ENCODE measurements at regions not wholly inside any gene's neighbourhood (a gene's known extent, or its start where the extent isn't known, plus 50 kb on each side); places are given as distances from the start of the nearest gene placed in this dataset.

DNA sequence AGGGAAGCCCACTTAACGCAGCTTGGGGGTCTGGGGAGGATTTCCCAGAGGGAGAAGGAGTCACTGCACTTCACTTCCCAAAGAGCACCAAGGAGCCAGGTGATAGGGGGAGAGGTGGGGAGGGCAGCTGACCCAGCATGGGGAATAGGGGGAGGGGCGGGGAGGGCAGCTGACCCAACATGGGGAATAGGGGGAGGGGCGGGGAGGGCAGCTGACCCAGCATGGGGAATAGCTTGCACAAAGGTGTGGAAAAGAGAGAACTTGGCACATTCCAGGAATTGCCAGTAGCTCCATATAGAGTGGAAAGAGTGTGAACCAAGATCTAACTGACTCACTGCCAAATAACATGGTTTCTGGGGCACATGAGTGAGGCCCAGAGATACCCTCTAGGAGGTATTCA, 110.3 kb downstream of the CCT6B start:
- Histone ChIP-seq H3K9me3 (ENCODE audit: control insufficient read depth, insufficient read depth, low read depth, low read length) (no peaks in the 10 kb centered on the region), H3K4me1 (ENCODE audit: control insufficient read depth, insufficient read depth, low read length) (peaks cover 6% of the 10 kb centered on the region), H3K27me3 (ENCODE audit: control insufficient read depth, insufficient read depth, low read length) (no peaks in the 10 kb centered on the region), H3K36me3 (ENCODE audit: control insufficient read depth, insufficient read depth, low read length) (no peaks in the 10 kb centered on the region), H3K4me3 (ENCODE audit: low read depth, low read length) (no peak overlapping the region), H3K27ac (ENCODE audit: low read depth, low read length) (no peak overlapping the region), H3K9ac (ENCODE audit: low read length) (no peak overlapping the region)

DNA sequence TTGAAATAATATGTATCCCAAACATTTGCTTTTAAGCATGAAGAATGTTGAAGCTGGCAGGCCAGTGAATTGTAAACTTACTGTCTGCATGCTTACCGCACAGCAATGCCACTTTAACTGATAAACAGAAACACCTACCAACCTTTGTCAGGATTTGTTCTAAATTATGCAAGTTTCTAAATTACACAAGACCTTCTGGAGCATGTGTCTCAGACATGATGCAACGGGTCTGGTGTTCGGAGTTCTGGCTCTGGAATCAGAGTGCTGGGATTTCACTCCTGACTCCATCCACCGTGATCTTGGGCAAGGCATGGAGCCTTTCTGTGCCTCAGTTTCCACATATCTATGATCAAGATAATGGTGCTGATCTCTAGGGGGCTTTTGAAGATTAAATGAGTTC, 111.2 kb downstream of the CCT6B start:
- H3K27ac ChIP-seq (ENCODE audit: low read depth, low read length) = no peak overlapping the region
- no peak overlapping the region for H3K9ac ChIP-seq (ENCODE audit: low read length)
- no peaks in the 10 kb centered on the region for H3K9me3 ChIP-seq (ENCODE audit: control insufficient read depth, insufficient read depth, low read depth, low read length)
- H3K4me1 ChIP-seq (ENCODE audit: control insufficient read depth, insufficient read depth, low read length) = peaks cover 11% of the 10 kb centered on the region
- no peak overlapping the region for H3K4me3 ChIP-seq (ENCODE audit: low read depth, low read length)
- no peaks in the 10 kb centered on the region for H3K36me3 ChIP-seq (ENCODE audit: control insufficient read depth, insufficient read depth, low read length)
- no peaks in the 10 kb centered on the region for H3K27me3 ChIP-seq (ENCODE audit: control insufficient read depth, insufficient read depth, low read length)

DNA sequence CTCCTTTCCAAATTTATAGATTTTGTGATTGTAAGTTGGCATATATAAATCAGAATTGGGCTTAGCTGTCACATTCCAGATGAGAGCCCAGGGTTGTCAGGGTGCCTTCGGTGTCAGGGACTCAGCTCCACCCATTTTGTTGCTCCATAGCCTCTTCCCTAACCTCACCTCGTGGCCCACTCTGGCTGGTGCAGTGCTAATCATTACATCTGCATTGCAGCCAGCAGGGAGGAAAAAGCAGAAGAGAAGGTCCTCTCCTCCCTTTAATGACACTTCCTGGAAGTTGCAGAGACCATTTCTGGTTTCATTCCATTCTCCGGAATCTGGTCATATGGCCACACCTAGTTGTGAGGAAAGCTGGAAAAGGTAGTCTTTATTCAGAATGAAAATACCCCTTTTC, 113.3 kb downstream of the CCT6B start:
- H3K4me3 ChIP-seq (ENCODE audit: low read depth, low read length) = no peak overlapping the region
- no peak overlapping the region for H3K27ac ChIP-seq (ENCODE audit: low read depth, low read length)

DNA sequence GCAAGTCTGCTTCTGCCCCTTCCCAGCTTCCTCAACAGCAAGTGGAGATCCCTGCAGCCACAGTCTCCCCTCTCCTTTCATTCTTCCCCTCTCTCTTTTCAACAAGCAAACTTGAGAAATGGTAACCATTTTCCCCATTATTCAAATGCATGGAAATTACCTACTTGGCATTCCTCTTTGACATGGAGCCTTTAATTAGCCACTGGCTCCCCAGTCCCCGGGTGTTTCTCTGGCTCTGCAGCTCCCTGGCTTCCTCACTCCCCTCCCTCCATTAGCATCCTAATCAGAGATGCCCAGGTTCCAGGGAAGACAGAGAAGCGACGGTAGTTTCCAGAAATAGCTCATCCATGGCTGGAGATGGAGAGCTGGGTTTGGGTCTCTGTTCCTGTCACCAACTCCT, 116.0 kb downstream of the CCT6B start:
- Histone ChIP-seq H3K27ac (ENCODE audit: low read depth, low read length) (no peak overlapping the region), H3K4me3 (ENCODE audit: low read depth, low read length) (no peak overlapping the region), H3K36me3 (ENCODE audit: control insufficient read depth, insufficient read depth, low read length) (no peaks in the 10 kb centered on the region), H3K27me3 (ENCODE audit: control insufficient read depth, insufficient read depth, low read length) (no peaks in the 10 kb centered on the region), H3K9ac (ENCODE audit: low read length) (no peak overlapping the region), H3K9me3 (ENCODE audit: control insufficient read depth, insufficient read depth, low read depth, low read length) (peaks cover 4% of the 10 kb centered on the region; the same call in 1 of the 2 replicates), H3K4me1 (ENCODE audit: control insufficient read depth, insufficient read depth, low read length) (peaks cover 11% of the 10 kb centered on the region)

More for the DNA sequence above, 113.3 kb downstream of the CCT6B start:
- H3K4me1 ChIP-seq (ENCODE audit: control insufficient read depth, insufficient read depth, low read length) = peaks cover 13% of the 10 kb centered on the region
- H3K36me3 ChIP-seq (ENCODE audit: control insufficient read depth, insufficient read depth, low read length) = no peaks in the 10 kb centered on the region
- H3K27me3 ChIP-seq (ENCODE audit: control insufficient read depth, insufficient read depth, low read length) = no peaks in the 10 kb centered on the region
- no peak overlapping the region for H3K9ac ChIP-seq (ENCODE audit: low read length)
- peaks cover 4% of the 10 kb centered on the region; the same call in 1 of the 2 replicates for H3K9me3 ChIP-seq (ENCODE audit: control insufficient read depth, insufficient read depth, low read depth, low read length)

DNA sequence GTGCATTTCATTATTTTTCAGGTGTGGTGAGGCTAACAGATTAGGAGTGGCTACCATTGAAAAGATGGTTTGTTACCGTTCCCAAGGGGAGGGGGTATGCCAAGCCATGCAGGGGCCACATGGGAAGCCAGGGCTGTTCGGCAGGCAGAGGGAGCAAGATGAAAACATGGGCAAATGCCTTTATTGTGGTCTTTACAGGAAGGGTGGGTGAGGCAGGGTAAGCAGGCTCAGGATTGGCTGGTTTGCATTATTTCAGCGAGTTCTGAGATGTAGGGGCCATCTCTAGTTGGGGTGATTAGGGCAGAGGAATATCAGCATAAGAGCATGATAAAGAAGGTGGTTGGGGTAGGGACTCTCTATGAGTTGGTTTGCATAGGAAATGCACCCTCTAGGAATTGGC, 117.6 kb downstream of the CCT6B start:
- Histone ChIP-seq H3K4me1 (ENCODE audit: control insufficient read depth, insufficient read depth, low read length) (peaks cover 11% of the 10 kb centered on the region), H3K9ac (ENCODE audit: low read length) (no peak overlapping the region), H3K27me3 (ENCODE audit: control insufficient read depth, insufficient read depth, low read length) (no peaks in the 10 kb centered on the region), H3K36me3 (ENCODE audit: control insufficient read depth, insufficient read depth, low read length) (no peaks in the 10 kb centered on the region), H3K9me3 (ENCODE audit: control insufficient read depth, insufficient read depth, low read depth, low read length) (peaks cover 4% of the 10 kb centered on the region; the same call in 1 of the 2 replicates), H3K27ac (ENCODE audit: low read depth, low read length) (no peak overlapping the region), H3K4me3 (ENCODE audit: low read depth, low read length) (no peak overlapping the region)

DNA sequence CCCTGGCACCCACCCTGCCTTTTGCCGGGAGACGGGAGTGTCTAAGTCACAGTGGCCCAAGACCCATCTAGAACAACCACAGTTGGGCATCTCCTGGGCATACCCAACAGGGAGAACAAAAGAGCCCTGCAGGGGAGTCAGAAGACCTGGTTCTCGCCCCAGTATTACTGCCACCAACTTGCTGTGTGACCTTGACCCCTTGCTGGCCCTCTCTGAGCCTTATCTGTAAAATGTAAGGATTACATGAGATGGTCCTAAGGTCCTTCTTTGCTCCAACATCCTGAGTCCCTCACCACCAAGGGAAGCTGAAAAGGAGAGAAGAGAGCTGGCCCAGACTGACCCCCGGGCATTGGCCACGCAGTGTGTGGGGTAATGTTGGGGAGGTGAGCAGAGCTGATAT, 119.0 kb downstream of the CCT6B start:
- Histone ChIP-seq H3K9me3 (ENCODE audit: control insufficient read depth, insufficient read depth, low read depth, low read length) (peaks cover 4% of the 10 kb centered on the region; the same call in 1 of the 2 replicates), H3K9ac (ENCODE audit: low read length) (no peak overlapping the region), H3K4me3 (ENCODE audit: low read depth, low read length) (no peak overlapping the region), H3K27me3 (ENCODE audit: control insufficient read depth, insufficient read depth, low read length) (no peaks in the 10 kb centered on the region), H3K4me1 (ENCODE audit: control insufficient read depth, insufficient read depth, low read length) (peaks cover 11% of the 10 kb centered on the region), H3K36me3 (ENCODE audit: control insufficient read depth, insufficient read depth, low read length) (no peaks in the 10 kb centered on the region), H3K27ac (ENCODE audit: low read depth, low read length) (no peak overlapping the region)

DNA sequence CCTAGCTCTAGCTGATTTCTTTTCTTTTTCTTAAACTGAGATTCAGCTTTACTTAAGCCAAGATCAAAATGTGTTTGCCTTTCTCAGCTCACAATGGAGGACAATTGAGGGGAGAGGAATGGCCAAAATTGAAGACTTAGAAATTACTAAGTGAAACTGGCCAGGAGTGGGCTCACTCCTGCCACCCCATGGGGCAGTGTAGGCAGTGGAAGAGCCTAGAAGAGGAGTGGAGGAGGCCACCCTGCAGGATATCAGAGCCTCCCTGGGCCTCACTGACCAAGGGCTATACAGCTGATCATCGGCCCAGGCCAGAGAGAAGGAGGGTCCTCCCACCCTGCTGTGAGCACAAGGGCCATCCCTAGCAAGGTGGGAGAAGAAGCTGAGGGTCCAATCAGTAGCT, 119.8 kb downstream of the CCT6B start:
- H3K9me3 ChIP-seq (ENCODE audit: control insufficient read depth, insufficient read depth, low read depth, low read length) = peaks cover 4% of the 10 kb centered on the region; the same call in 1 of the 2 replicates
- peaks cover 11% of the 10 kb centered on the region for H3K4me1 ChIP-seq (ENCODE audit: control insufficient read depth, insufficient read depth, low read length)
- H3K27me3 ChIP-seq (ENCODE audit: control insufficient read depth, insufficient read depth, low read length) = no peaks in the 10 kb centered on the region

DNA sequence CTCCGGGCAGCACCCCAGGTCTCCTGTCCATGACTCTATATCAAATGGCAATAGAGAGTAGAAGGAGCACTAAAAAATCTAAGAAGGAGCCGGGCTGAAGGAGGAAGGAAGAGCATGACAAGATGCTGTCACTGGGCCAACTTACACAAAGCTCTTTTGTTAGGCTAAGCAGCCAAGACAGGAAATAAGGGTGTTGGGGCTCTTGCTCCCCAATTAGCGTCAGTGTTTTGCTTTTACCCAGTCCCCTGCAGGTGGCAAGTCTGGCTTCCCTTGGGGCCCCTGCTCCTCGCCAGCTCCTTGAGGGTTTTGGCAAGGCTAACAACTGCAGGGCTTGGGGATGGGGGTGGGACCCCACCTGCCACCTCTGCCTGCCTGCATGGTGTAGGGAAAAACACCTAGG, 120.5 kb downstream of the CCT6B start:
- H3K9ac ChIP-seq (ENCODE audit: low read length) = no peak overlapping the region
- H3K27me3 ChIP-seq (ENCODE audit: control insufficient read depth, insufficient read depth, low read length) = no peaks in the 10 kb centered on the region
- H3K4me3 ChIP-seq (ENCODE audit: low read depth, low read length) = no peak overlapping the region
- peaks cover 4% of the 10 kb centered on the region; the same call in 1 of the 2 replicates for H3K9me3 ChIP-seq (ENCODE audit: control insufficient read depth, insufficient read depth, low read depth, low read length)
- H3K4me1 ChIP-seq (ENCODE audit: control insufficient read depth, insufficient read depth, low read length) = peaks cover 11% of the 10 kb centered on the region
- no peak overlapping the region for H3K27ac ChIP-seq (ENCODE audit: low read depth, low read length)
- no peaks in the 10 kb centered on the region for H3K36me3 ChIP-seq (ENCODE audit: control insufficient read depth, insufficient read depth, low read length)

More for the DNA sequence above, 119.8 kb downstream of the CCT6B start:
- Histone ChIP-seq H3K4me3 (ENCODE audit: low read depth, low read length) (no peak overlapping the region), H3K27ac (ENCODE audit: low read depth, low read length) (no peak overlapping the region), H3K36me3 (ENCODE audit: control insufficient read depth, insufficient read depth, low read length) (no peaks in the 10 kb centered on the region), H3K9ac (ENCODE audit: low read length) (no peak overlapping the region)

DNA sequence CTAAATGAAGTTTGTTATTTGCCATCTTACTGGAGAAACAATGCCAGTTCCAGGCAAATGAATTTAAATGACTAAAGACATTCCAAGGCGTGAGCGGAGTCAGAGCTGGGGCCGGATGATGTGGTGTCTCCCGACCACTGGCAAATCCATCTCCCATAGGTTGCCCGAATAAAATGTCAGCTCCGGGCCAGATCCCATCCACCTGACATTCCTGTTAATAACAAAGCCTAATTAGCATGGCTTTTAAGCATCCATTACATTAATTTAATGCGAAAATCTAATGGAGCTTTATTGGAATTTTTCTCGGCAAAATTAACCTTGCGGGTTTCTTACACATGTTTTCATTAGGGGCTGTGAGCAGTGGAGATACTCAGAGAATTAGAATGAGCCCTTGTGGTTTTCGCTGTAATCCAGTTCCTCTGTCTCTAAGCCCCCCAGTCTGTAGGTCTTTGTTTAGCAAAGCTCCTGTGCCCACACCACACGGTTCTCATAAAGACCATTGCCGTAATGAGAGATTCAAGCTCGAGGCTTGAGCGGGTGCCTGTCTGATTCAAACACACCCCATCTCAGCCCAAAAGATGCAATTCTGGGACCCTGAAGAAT, 123.3 kb downstream of the CCT6B start:
- H3K27ac ChIP-seq (ENCODE audit: low read depth, low read length) = no peak overlapping the region
- 0 out of 2 replicates have a peak, but pooled peaks cover under 1% of the 10 kb centered on the region for H3K9me3 ChIP-seq (ENCODE audit: control insufficient read depth, insufficient read depth, low read depth, low read length)
- H3K4me3 ChIP-seq (ENCODE audit: low read depth, low read length) = no peak overlapping the region
- no peak overlapping the region for H3K9ac ChIP-seq (ENCODE audit: low read length)
- no peaks in the 10 kb centered on the region for H3K27me3 ChIP-seq (ENCODE audit: control insufficient read depth, insufficient read depth, low read length)
- peaks cover 4% of the 10 kb centered on the region; the same call in 1 of the 2 replicates for H3K4me1 ChIP-seq (ENCODE audit: control insufficient read depth, insufficient read depth, low read length)
- no peaks in the 10 kb centered on the region for H3K36me3 ChIP-seq (ENCODE audit: control insufficient read depth, insufficient read depth, low read length)

DNA sequence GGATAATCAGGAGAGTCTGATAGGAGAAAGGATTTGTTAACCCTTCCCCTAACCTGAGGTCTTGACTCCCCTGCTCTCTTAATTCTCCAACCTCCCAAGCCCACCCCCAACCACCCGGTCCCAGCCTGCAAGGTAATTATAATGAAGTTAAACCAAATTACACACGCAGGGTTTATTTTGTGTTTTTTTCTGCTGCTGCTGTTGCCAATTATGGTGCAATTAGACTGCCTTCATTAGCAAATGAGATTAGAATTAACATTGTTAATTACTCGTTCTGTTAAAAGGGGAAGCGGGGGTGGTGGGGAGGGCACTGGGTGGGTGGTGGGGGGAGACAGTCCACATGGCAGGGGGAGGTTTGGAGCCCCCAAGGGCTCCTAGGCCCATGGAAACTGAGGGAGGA, 128.9 kb downstream of the CCT6B start:
- H3K27ac ChIP-seq (ENCODE audit: low read depth, low read length) = no peak overlapping the region
- H3K9ac ChIP-seq (ENCODE audit: low read length) = no peak overlapping the region
- peaks cover 10% of the 10 kb centered on the region for H3K4me1 ChIP-seq (ENCODE audit: control insufficient read depth, insufficient read depth, low read length)
- H3K27me3 ChIP-seq (ENCODE audit: control insufficient read depth, insufficient read depth, low read length) = no peaks in the 10 kb centered on the region
- no peaks in the 10 kb centered on the region for H3K9me3 ChIP-seq (ENCODE audit: control insufficient read depth, insufficient read depth, low read depth, low read length)
- H3K36me3 ChIP-seq (ENCODE audit: control insufficient read depth, insufficient read depth, low read length) = no peaks in the 10 kb centered on the region
- no peak overlapping the region for H3K4me3 ChIP-seq (ENCODE audit: low read depth, low read length)

DNA sequence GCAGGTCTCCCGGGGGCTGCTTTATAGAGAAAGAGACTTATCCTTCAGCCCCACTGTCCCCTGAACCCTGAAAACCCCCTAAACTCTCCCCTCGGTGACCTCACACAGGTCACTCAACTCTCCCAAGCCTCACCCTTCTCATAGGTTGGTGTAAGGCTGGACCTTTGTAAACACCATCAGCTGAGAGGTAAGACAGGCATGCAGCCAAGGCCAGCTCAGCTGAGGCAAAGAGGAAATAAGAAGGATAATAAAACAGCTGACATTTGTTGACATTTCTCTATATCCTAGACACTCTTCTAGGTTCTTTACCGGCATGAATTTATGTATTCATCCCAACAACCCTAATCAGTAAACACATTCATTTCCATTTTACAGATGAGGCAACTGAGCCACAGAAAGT, 134.3 kb downstream of the CCT6B start:
- Histone ChIP-seq H3K36me3 (ENCODE audit: control insufficient read depth, insufficient read depth, low read length) (no peaks in the 10 kb centered on the region), H3K27me3 (ENCODE audit: control insufficient read depth, insufficient read depth, low read length) (peaks cover under 1% of the 10 kb centered on the region; the same call in 1 of the 2 replicates), H3K4me1 (ENCODE audit: control insufficient read depth, insufficient read depth, low read length) (peaks cover 13% of the 10 kb centered on the region), H3K9ac (ENCODE audit: low read length) (no peak overlapping the region), H3K4me3 (ENCODE audit: low read depth, low read length) (no peak overlapping the region), H3K27ac (ENCODE audit: low read depth, low read length) (no peak overlapping the region), H3K9me3 (ENCODE audit: control insufficient read depth, insufficient read depth, low read depth, low read length) (no peaks in the 10 kb centered on the region)
